ENCODE measurements at regions not wholly inside any gene's neighbourhood (a gene's known extent, or its start where the extent isn't known, plus 50 kb on each side); places are given as distances from the start of the nearest gene placed in this dataset.

DNA sequence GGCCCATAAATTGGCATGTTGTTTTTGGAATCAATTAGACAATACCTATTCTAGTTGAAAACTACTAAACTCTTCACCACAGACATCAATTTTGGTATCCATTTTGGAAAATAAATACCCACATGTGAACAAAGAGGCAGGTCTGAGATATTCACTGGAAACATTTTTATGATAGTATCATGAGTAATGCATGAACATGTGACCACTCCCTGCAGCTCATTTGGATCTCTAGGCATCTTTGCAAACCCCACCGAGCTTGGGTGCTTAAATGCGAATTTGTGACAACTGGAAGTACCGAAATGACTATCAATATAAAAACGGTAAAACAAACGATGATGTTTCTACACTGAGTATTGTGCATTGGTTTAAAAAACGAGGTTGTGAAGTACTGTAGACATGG is 285.2 kb downstream of the IRF8 start:
- Histone ChIP-seq H3K36me3 (no peaks in the 10 kb centered on the region), H3K4me3 (no peak overlapping the region), H3K27me3 (no peaks in the 10 kb centered on the region), H3K9me3 (no peaks in the 10 kb centered on the region), H3K27ac (no peak overlapping the region), H3K4me1 (no peaks in the 10 kb centered on the region)
- TF ChIP-seq POLR2A (IDR thresholded peaks at IDR 0.05) (no peak), POLR2AphosphoS5 (IDR thresholded peaks at IDR 0.05) (no peak)
- TF ChIP-seq, protein P1, sequence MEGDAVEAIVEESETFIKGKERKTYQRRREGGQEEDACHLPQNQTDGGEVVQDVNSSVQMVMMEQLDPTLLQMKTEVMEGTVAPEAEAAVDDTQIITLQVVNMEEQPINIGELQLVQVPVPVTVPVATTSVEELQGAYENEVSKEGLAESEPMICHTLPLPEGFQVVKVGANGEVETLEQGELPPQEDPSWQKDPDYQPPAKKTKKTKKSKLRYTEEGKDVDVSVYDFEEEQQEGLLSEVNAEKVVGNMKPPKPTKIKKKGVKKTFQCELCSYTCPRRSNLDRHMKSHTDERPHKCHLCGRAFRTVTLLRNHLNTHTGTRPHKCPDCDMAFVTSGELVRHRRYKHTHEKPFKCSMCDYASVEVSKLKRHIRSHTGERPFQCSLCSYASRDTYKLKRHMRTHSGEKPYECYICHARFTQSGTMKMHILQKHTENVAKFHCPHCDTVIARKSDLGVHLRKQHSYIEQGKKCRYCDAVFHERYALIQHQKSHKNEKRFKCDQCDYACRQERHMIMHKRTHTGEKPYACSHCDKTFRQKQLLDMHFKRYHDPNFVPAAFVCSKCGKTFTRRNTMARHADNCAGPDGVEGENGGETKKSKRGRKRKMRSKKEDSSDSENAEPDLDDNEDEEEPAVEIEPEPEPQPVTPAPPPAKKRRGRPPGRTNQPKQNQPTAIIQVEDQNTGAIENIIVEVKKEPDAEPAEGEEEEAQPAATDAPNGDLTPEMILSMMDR (IDR thresholded peaks at IDR 0.05): no peak
- DNase-seq: no peak
- 72 to 79% (median 77%) methylated on average over 6 of the region's 6 CpGs for WGBS, 5 donors
- intact Hi-C loops (cut with DNase I; ENCODE audit: low total_unique reads): no loop called here

DNA sequence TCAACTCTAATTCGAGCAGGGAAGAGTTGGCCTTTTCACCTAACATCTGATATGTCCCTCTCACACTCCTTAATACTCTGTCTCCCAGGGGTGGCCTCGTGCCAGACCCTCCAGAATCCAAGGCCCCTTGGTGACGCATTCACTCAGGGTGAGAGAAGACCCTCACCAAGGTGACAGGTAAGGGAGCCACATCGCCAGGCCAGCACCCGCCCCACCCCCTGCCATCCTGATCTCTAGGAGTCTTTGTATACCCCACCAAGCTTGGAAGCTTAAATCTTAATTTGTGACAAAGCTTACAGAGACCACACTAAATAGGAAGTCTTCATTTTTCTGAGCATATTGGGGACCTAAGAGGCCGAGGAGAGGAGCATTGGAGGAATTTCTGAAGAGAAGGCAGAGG is 286.1 kb downstream of the IRF8 start:
- H3K27ac ChIP-seq: no peak overlapping the region
- H3K36me3 ChIP-seq: no peaks in the 10 kb centered on the region
- H3K4me3 ChIP-seq: no peak overlapping the region
- no peaks in the 10 kb centered on the region for H3K9me3 ChIP-seq
- DNase-seq: no peak
- TF ChIP-seq POLR2AphosphoS5 (IDR thresholded peaks at IDR 0.05) (no peak), POLR2A (IDR thresholded peaks at IDR 0.05) (no peak), EP300 (IDR thresholded peaks at IDR 0.05) (no peak)
- TF ChIP-seq, protein P1 (IDR thresholded peaks at IDR 0.05): no peak
- 60 to 77% (median 65%) methylated on average over 6 of the region's 6 CpGs for WGBS, 5 donors
- H3K27me3 ChIP-seq: no peaks in the 10 kb centered on the region
- H3K4me1 ChIP-seq: no peaks in the 10 kb centered on the region
- intact Hi-C loops (cut with DNase I; ENCODE audit: low total_unique reads): no loop called here

DNA sequence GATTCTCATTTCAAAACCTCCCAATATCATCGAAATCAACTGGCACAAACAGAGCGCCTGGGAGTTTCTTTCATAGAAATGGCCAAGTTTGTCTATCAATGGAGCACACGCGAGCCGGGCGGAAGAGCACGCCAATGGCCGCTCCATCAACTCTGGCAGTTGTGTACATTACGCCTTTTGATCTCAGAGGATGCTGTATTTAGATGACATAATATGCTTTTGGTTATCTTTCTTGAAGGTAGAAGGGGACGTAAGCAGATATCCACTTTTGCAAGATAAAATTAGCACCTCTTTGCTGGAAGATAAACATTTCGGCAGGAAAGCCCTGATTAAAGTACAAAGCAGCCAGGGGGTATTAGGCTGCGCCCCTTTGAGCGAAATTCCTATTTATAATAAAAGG is 287.4 kb downstream of the IRF8 start:
- H3K27me3 ChIP-seq: peaks cover 0 to 9% (median 0%) of the 10 kb centered on the region in 3 donors
- no peak for DNase-seq
- intact Hi-C loops (cut with DNase I; ENCODE audit: low total_unique reads): no loop called here
- H3K27ac ChIP-seq: no peak overlapping the region
- no peaks in the 10 kb centered on the region for H3K9me3 ChIP-seq
- no peak for TF ChIP-seq POLR2A (IDR thresholded peaks at IDR 0.05)
- TF ChIP-seq EP300 (IDR thresholded peaks at IDR 0.05): no peak
- TF ChIP-seq POLR2AphosphoS5 (IDR thresholded peaks at IDR 0.05): no peak
- TF ChIP-seq, protein P1 (IDR thresholded peaks at IDR 0.05): no peak
- no peaks in the 10 kb centered on the region for H3K36me3 ChIP-seq
- H3K4me1 ChIP-seq: no peaks in the 10 kb centered on the region
- 73 to 85% (median 79%) methylated on average over 13 of the region's 13 CpGs for WGBS, 5 donors
- no peak overlapping the region for H3K4me3 ChIP-seq

DNA sequence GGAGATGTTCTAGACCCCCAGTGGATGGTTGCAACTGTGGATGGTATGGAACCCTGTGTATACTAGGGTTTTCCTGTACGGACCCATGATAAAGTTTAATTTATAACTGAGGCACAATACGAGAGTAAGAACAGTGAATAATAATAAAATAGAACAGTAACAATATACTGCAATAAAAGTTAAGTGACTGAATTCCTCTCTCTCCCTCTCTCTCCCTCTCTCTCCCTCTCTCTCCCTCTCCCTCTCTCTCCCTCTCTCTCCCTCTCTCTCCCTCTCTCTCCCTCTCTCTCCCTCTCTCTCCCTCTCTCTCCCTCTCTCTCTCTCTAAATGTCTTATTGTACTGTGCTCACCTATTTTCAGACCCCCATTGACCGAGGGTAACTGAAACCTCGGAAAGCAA is 291.0 kb downstream of the IRF8 start:
- Histone ChIP-seq H3K4me1 (no peaks in the 10 kb centered on the region), H3K36me3 (no peaks in the 10 kb centered on the region), H3K4me3 (no peak overlapping the region), H3K9me3 (no peaks in the 10 kb centered on the region), H3K27ac (no peak overlapping the region), H3K27me3 (peaks cover 0 to 23% (median 6%) of the 10 kb centered on the region in 3 donors)
- WGBS, 5 donors: 63 to 73% (median 71%) methylated on average over 4 of the region's 4 CpGs
- DNase-seq: no peak
- no peak for TF ChIP-seq POLR2AphosphoS5 (IDR thresholded peaks at IDR 0.05)
- TF ChIP-seq, protein P1 (IDR thresholded peaks at IDR 0.05): no peak
- TF ChIP-seq EP300 (IDR thresholded peaks at IDR 0.05): no peak
- TF ChIP-seq POLR2A (IDR thresholded peaks at IDR 0.05): no peak
- intact Hi-C loops (cut with DNase I; ENCODE audit: low total_unique reads): no loop called here
